Endothelial cell (in vitro differentiated cells): ENCODE measurements at regions not wholly inside any gene's neighbourhood (a gene's known extent, or its start where the extent isn't known, plus 50 kb on each side); places are given as distances from the start of the nearest gene placed in this dataset.

Experiments used
- DNase-seq: peaks from one replicate; pipeline ENCODE4 v3.0.0; 2021; ENCODE audit warnings: low spot score
- H3K27ac Mint-ChIP-seq: one replicate; pipeline ENCODE4 v1.8.0; 2021; ENCODE audit warnings: mixed read lengths, inconsistent platforms; ENCODE audit not compliant: unreplicated experiment
- H3K27me3 Mint-ChIP-seq: one replicate; pipeline ENCODE4 v1.8.0; 2021; ENCODE audit warnings: mild to moderate bottlenecking, moderate library complexity, mixed read lengths, inconsistent platforms; ENCODE audit not compliant: unreplicated experiment
- H3K36me3 Mint-ChIP-seq: one replicate; pipeline ENCODE4 v1.8.0; 2021; ENCODE audit warnings: mild to moderate bottlenecking, low read depth, mixed read lengths, inconsistent platforms; ENCODE audit not compliant: unreplicated experiment
- H3K4me1 Mint-ChIP-seq: one replicate; pipeline ENCODE4 v1.8.0; 2021; ENCODE audit warnings: mild to moderate bottlenecking, mixed read lengths, inconsistent platforms; ENCODE audit not compliant: unreplicated experiment
- H3K4me3 Mint-ChIP-seq: one replicate; pipeline ENCODE4 v1.8.0; 2021; ENCODE audit warnings: mild to moderate bottlenecking, mixed read lengths, inconsistent platforms; ENCODE audit not compliant: unreplicated experiment
- H3K9me3 Mint-ChIP-seq: one replicate; pipeline ENCODE4 v1.8.0; 2021; ENCODE audit warnings: mixed read lengths, inconsistent platforms; ENCODE audit not compliant: unreplicated experiment
- TF ChIP-seq, protein P1 (sequence below): fragments of 200-600 bp; sonication (generic); IDR thresholded peaks from one replicate; pipeline ENCODE4 v1.5.0; 2021; ENCODE audit warnings: antibody characterized with exemption; ENCODE audit not compliant: unreplicated experiment

- Mint-ChIP-seq H3K27ac (no peak overlapping the region), H3K9me3 (no peaks in the 10 kb centered on the region), H3K4me1 (no peaks in the 10 kb centered on the region), H3K4me3 (no peak overlapping the region), H3K36me3 (no peaks in the 10 kb centered on the region), H3K27me3 (no peaks in the 10 kb centered on the region)
- TF ChIP-seq, protein P1, sequence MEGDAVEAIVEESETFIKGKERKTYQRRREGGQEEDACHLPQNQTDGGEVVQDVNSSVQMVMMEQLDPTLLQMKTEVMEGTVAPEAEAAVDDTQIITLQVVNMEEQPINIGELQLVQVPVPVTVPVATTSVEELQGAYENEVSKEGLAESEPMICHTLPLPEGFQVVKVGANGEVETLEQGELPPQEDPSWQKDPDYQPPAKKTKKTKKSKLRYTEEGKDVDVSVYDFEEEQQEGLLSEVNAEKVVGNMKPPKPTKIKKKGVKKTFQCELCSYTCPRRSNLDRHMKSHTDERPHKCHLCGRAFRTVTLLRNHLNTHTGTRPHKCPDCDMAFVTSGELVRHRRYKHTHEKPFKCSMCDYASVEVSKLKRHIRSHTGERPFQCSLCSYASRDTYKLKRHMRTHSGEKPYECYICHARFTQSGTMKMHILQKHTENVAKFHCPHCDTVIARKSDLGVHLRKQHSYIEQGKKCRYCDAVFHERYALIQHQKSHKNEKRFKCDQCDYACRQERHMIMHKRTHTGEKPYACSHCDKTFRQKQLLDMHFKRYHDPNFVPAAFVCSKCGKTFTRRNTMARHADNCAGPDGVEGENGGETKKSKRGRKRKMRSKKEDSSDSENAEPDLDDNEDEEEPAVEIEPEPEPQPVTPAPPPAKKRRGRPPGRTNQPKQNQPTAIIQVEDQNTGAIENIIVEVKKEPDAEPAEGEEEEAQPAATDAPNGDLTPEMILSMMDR: no peak
- DNase-seq: no peak
Measured at GRCh38 chr5:32955814-32956213, 244.7 kb downstream of the NPR3 start.

DNA sequence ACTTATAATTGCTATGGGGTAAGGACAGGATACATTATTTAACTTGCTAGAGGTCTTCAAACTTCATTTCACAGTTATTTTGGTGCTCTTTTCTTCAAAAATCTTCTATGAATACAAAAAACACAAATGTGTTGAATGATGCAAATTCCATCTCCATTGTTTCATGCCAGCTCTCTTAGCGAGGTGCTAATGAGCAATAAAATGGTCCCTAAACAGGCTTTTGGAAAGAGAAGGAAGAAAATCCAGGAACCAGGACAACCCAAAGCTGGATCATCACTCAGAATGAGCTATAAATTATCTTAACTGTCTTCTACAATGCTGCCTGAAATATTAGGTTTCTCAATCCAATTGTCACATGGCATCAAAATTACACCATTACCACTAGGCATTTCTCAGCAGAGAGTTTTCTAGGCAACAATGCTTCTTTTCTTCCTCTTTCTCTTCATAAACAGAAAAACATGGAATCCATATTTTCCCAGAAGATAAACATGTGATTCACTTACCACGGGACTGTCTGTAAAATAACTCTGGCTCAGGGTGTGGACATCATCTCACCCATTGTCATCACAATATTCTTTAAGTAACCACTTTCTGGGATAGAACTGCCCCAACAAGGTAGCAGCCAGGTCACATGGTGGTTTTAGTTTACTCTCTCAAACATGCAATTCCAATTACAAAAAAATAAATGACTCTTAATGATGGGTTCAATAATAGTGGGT is 249.4 kb downstream of the NPR3 start:
- Mint-ChIP-seq H3K27me3 (peaks cover 1% of the 10 kb centered on the region), H3K36me3 (no peaks in the 10 kb centered on the region), H3K9me3 (no peaks in the 10 kb centered on the region), H3K4me1 (no peaks in the 10 kb centered on the region), H3K4me3 (no peak overlapping the region), H3K27ac (no peak overlapping the region)
- TF ChIP-seq, protein P1: no peak
- no peak for DNase-seq

DNA sequence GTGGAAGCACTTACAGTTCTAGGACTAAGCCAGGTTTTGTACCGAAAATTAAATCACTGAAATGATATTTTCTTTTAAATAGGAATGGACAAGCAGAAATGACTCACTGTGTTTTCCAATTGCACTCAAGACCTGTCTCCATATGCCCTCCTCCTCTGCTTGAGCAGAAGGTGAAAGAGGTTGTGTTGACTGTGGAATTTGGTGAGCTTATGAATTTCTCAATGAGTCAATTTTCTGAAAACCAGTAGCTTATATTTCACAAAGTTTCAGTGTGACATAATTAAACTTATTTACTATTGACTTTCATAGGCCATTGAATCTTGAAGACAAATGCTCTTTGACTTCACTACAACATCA is 249.9 kb downstream of the NPR3 start:
- H3K27me3 Mint-ChIP-seq: peaks cover 1% of the 10 kb centered on the region
- H3K9me3 Mint-ChIP-seq: no peaks in the 10 kb centered on the region
- no peaks in the 10 kb centered on the region for H3K4me1 Mint-ChIP-seq
- no peak overlapping the region for H3K27ac Mint-ChIP-seq
- no peaks in the 10 kb centered on the region for H3K36me3 Mint-ChIP-seq
- DNase-seq: no peak
- H3K4me3 Mint-ChIP-seq: no peak overlapping the region
- TF ChIP-seq, protein P1: no peak

- H3K27me3 Mint-ChIP-seq: peaks cover 1% of the 10 kb centered on the region
- H3K4me3 Mint-ChIP-seq: no peak overlapping the region
- H3K9me3 Mint-ChIP-seq: no peaks in the 10 kb centered on the region
- H3K36me3 Mint-ChIP-seq: no peaks in the 10 kb centered on the region
- DNase-seq: no peak
- no peak overlapping the region for H3K27ac Mint-ChIP-seq
- no peaks in the 10 kb centered on the region for H3K4me1 Mint-ChIP-seq
- TF ChIP-seq, protein P1: no peak
Measured at GRCh38 chr5:32964261-32964660, 253.1 kb downstream of the NPR3 start.

DNA sequence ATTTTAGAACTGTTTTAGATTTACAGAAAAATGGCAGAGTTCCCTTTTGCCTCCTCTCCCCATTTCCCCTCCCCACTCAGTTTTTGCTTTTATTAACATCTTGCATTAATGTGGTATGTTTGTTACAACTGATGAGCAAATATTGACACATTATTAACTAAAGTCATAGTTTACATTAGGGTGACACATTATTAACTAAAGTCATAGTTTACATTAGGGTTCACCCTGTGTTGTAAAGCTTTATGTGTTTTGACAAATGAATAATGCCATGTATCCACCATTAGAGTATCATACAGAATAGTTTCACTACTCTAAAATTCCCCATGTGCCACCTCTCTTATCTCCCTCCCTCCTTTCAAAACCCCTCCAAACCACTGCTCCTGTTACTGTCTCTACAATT is 262.5 kb downstream of the NPR3 start:
- TF ChIP-seq, protein P1: no peak
- peaks cover 28% of the 10 kb centered on the region for H3K4me1 Mint-ChIP-seq
- DNase-seq: no peak
- no peaks in the 10 kb centered on the region for H3K27me3 Mint-ChIP-seq
- peaks cover 3% of the 10 kb centered on the region for H3K36me3 Mint-ChIP-seq
- peaks cover 6% of the 10 kb centered on the region for H3K9me3 Mint-ChIP-seq
- H3K4me3 Mint-ChIP-seq: no peak overlapping the region
- no peak overlapping the region for H3K27ac Mint-ChIP-seq
